A549 (cell line): ENCODE measurements at regions not wholly inside any gene's neighbourhood (a gene's known extent, or its start where the extent isn't known, plus 50 kb on each side); places are given as distances from the start of the nearest gene placed in this dataset.

Experiments used
- ATAC-seq, 2 experiments: fragments of 200-7000 bp in 1 of 2; fragments of >200 bp in 1 of 2; cut with Nextera tagmentation in 1 of 2; cut with Tn5 transposase in 1 of 2; 3 replicates each; pipeline versions ENCODE4 v1.8.0 to v1.9.1; 2018 to 2020; ENCODE audit warnings: mild to moderate bottlenecking in 1 of 2, moderate library complexity in 1 of 2
- CTCF ChIA-PET: fragments of 300-600 bp; sonication (Branson Sonifier 250); formaldehyde crosslinking; extraction: SDS; loops from one replicate; lab custom pipeline; 2021; ENCODE audit warnings: antibody characterized with exemption, inconsistent platforms; lab: Yijun Ruan, JAX
- POLR2A ChIA-PET: fragments of 350-600 bp; formaldehyde crosslinking; extraction: SDS; loops from one replicate; lab custom pipeline; 2021; ENCODE audit warnings: antibody characterized with exemption, inconsistent platforms; lab: Yijun Ruan, JAX
- DNase-seq, 2 experiments: peaks; one replicate each; pipeline versions ENCODE4 v3.0.0 to v3.0.0-alpha.2; 2011 to 2016; ENCODE audit warnings: low read depth in 1 of 2, low spot score in 1 of 2
- FAIRE-seq: peaks from 2 replicates; lab custom pipeline; 2011; peaks lifted over from hg19 to GRCh38; lab: Jason Lieb, UNC
- H3K27ac ChIP-seq, 2 experiments: fragments of >200 bp; sonication (Bioruptor Twin); formaldehyde crosslinking; 3 replicates each; pipeline ENCODE4 v1.5.1; 2016 to 2017
- H3K4me1 ChIP-seq: fragments of >200 bp; sonication (Bioruptor Twin); formaldehyde crosslinking; 3 replicates; pipeline ENCODE4 v1.6.1; 2016
- H3K4me2 ChIP-seq: fragments of >200 bp; sonication (Bioruptor Twin); formaldehyde crosslinking; 3 replicates; pipeline ENCODE4 v1.6.1; 2016
- H3K4me3 ChIP-seq: fragments of >200 bp; sonication (Bioruptor Twin); formaldehyde crosslinking; 3 replicates; pipeline ENCODE4 v1.5.1; 2016
- H3K9me3 ChIP-seq: fragments of >200 bp; sonication (Bioruptor Twin); formaldehyde crosslinking; 3 replicates; pipeline ENCODE4 v1.6.1; 2016
- BCL3 ChIP-seq: fragments of >200 bp; sonication (Bioruptor Twin); formaldehyde crosslinking; IDR thresholded peaks from 3 replicates; pipeline ENCODE4 v1.6.1; 2016
- CHD2 ChIP-seq: fragments of 150-350 bp; IDR thresholded peaks from 2 replicates; pipeline ENCODE4 v1.6.1; 2014; ENCODE audit warnings: low read length; ENCODE audit not compliant: partially characterized antibody
- E2F6 ChIP-seq: IDR thresholded peaks from 2 replicates; pipeline ENCODE4 v1.6.1; 2012; ENCODE audit warnings: low read depth, borderline replicate concordance
- ELK1 ChIP-seq: fragments of 150-350 bp; IDR thresholded peaks from 2 replicates; pipeline ENCODE4 v1.6.1; 2014; ENCODE audit warnings: low read depth, mild to moderate bottlenecking, low read length
- EP300 ChIP-seq, 2 experiments: fragments of >200 bp; sonication (Bioruptor Twin); formaldehyde crosslinking; IDR thresholded peaks; 2 replicates in 1 of 2; 3 replicates in 1 of 2; pipeline ENCODE4 v1.6.1; 2016 to 2017
- ESRRA ChIP-seq: fragments of 150-350 bp; IDR thresholded peaks from 2 replicates; pipeline ENCODE4 v1.6.1; 2014; ENCODE audit warnings: mild to moderate bottlenecking, low read length, borderline replicate concordance
- FOSL2 ChIP-seq, 2 experiments: fragments of 450-650 bp in 1 of 2; fragments of >200 bp in 1 of 2; sonication (Bioruptor Twin) in 1 of 2; formaldehyde crosslinking; IDR thresholded peaks; 2 replicates each; pipeline versions ENCODE4 v1.5.0 to v1.6.1; 2016 to 2020; ENCODE audit warnings: mild to moderate bottlenecking in 1 of 2, moderate library complexity in 1 of 2
- FOXS1 ChIP-seq: fragments of 250-450 bp; sonication (Bioruptor Pico); IDR thresholded peaks from 2 replicates; pipeline ENCODE4 v1.5.0; 2020; ENCODE audit warnings: mild to moderate bottlenecking, moderate library complexity
- GATA3 ChIP-seq: IDR thresholded peaks from 2 replicates; pipeline ENCODE4 v1.6.1; 2012; ENCODE audit warnings: borderline replicate concordance
- KDM5A ChIP-seq: fragments of 200-600 bp; sonication (generic); IDR thresholded peaks from 2 replicates; pipeline ENCODE4 v1.6.1; 2016; ENCODE audit warnings: antibody characterized with exemption, mild to moderate bottlenecking
- NFE2L2 ChIP-seq: fragments of 150-350 bp; conservative IDR thresholded peaks from 2 replicates; pipeline ENCODE4 v1.6.1; 2014; ENCODE audit warnings: low read length
- NPAS2 ChIP-seq: fragments of 250-450 bp; sonication (Bioruptor Pico); IDR thresholded peaks from 2 replicates; pipeline ENCODE4 v1.8.0; 2022; ENCODE audit warnings: mild to moderate bottlenecking, moderate library complexity, borderline replicate concordance
- NR3C1 ChIP-seq: fragments of >200 bp; sonication (Bioruptor Twin); formaldehyde crosslinking; IDR thresholded peaks from 3 replicates; pipeline ENCODE4 v1.6.1; 2017
- PBX3 ChIP-seq: IDR thresholded peaks from 2 replicates; pipeline ENCODE4 v1.6.1; 2012
- POLR2A ChIP-seq: IDR thresholded peaks from 2 replicates; pipeline ENCODE4 v1.6.1; 2012; ENCODE audit warnings: mild to moderate bottlenecking, low read length
- POLR2AphosphoS2 ChIP-seq: conservative IDR thresholded peaks from 2 replicates; pipeline ENCODE4 v1.6.1; 2012; ENCODE audit warnings: low read length, improper control_type of control experiment, inconsistent platforms
- RAD21 ChIP-seq, 2 experiments: fragments of >200 bp in 1 of 2; sonication (Bioruptor Twin) in 1 of 2; formaldehyde crosslinking in 1 of 2; IDR thresholded peaks in 1 of 2; conservative IDR thresholded peaks in 1 of 2; 2 replicates in 1 of 2; 3 replicates in 1 of 2; pipeline ENCODE4 v1.6.1; 2012 to 2018; ENCODE audit warnings: inconsistent platforms in 1 of 2
- RFX5 ChIP-seq: fragments of 450-650 bp; IDR thresholded peaks from 2 replicates; pipeline ENCODE4 v1.7.1; 2014; ENCODE audit warnings: antibody characterized with exemption, mild to moderate bottlenecking, moderate library complexity
- SMC3 ChIP-seq: fragments of >200 bp; sonication (Bioruptor Twin); formaldehyde crosslinking; IDR thresholded peaks from 3 replicates; pipeline ENCODE4 v1.6.1; 2018; ENCODE audit warnings: inconsistent platforms
- SREBF2 ChIP-seq: fragments of 450-650 bp; IDR thresholded peaks from 2 replicates; pipeline ENCODE4 v1.6.1; 2014; ENCODE audit warnings: mild to moderate bottlenecking, moderate library complexity
- ZNF302 ChIP-seq: fragments of 250-450 bp; sonication (Bioruptor Pico); IDR thresholded peaks from 2 replicates; pipeline ENCODE4 v1.9.0; 2021; ENCODE audit warnings: inconsistent platforms, mild to moderate bottlenecking, moderate library complexity
- WGBS: methylation state at CpG from one replicate; pipeline ENCODE4 v1.1.6; 2017; ENCODE audit errors: missing lambda C conversion rate; 5-methylcytosine and 5-hydroxymethylcytosine counted together
- TF ChIP-seq, protein P1 (sequence below): fragments of 250-450 bp; sonication (Bioruptor Pico); IDR thresholded peaks from 2 replicates; pipeline ENCODE4 v1.5.0; 2020; ENCODE audit warnings: low read depth, mild to moderate bottlenecking, moderate library complexity

DNA sequence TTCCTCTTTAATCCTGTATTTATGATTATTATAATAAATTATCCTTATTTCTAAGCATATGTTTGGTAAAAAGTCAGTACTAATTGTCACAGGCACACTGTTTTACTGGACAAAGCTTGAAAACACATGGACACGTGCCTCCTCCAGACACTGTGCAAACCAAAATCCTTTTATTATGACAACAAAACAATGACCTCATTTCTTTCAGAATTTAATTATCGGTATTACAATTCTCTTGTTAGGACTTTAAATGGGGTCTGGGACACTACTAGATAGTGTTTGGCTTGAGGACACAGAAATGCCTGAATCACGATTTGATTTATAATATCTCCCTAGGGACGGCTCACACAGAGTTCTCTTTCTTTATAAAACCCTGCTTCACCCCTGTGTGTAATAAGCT is 107.3 kb upstream of the IGSF10 start:
- TF ChIP-seq BCL3 (no peak), POLR2A (no peak), E2F6 (no peak), RAD21 (conservative IDR thresholded peaks at IDR 0.05 in 1 of 2, IDR thresholded peaks at IDR 0.05 in 1 of 2) (no peak), CHD2 (no peak), ESRRA (no peak), KDM5A (no peak), FOXS1 (no peak)
- TF ChIP-seq, protein P1, sequence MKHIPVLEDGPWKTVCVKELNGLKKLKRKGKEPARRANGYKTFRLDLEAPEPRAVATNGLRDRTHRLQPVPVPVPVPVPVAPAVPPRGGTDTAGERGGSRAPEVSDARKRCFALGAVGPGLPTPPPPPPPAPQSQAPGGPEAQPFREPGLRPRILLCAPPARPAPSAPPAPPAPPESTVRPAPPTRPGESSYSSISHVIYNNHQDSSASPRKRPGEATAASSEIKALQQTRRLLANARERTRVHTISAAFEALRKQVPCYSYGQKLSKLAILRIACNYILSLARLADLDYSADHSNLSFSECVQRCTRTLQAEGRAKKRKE = no peak
- ChIA-PET CTCF (interaction anchor here (0.7 kb wide), 1 partner anchor 100 kb away, joined by 3 read pairs; no protein-coding TSS in a partner anchor), POLR2A (no interaction called here)
- H3K4me3 ChIP-seq = no peak overlapping the region
- no peaks in the 10 kb centered on the region for H3K4me1 ChIP-seq
- WGBS = 65% methylated on average over 4 of the region's 4 CpGs
- no peak overlapping the region for H3K27ac ChIP-seq
- FAIRE-seq = no peak
- DNase-seq = no peak
- H3K9me3 ChIP-seq = no peaks in the 10 kb centered on the region
- no peak for ATAC-seq
- no peak overlapping the region for H3K4me2 ChIP-seq

- CTCF ChIA-PET = no interaction called here
- no peak for FAIRE-seq
- Histone ChIP-seq H3K4me2 (no peak overlapping the region), H3K27ac (no peak overlapping the region), H3K9me3 (no peaks in the 10 kb centered on the region), H3K4me3 (no peak overlapping the region), H3K4me1 (no peaks in the 10 kb centered on the region)
- DNase-seq = no peak
- no peak for ATAC-seq
- POLR2A ChIA-PET = no interaction called here
- 62% methylated on average over 2 of the region's 2 CpGs for WGBS
- TF ChIP-seq KDM5A (no peak), POLR2AphosphoS2 (no peak), RFX5 (no peak), ESRRA (no peak), NR3C1 (no peak), NFE2L2 (no peak), ELK1 (no peak), PBX3 (no peak), NPAS2 (CRISPR knock-in tag) (no peak), BCL3 (no peak), GATA3 (no peak), FOSL2 (IDR thresholded peaks at IDR 0.05) (no peak), FOSL2 (CRISPR knock-in tag; IDR thresholded peaks at IDR 0.05) (no peak), SMC3 (no peak), ZNF302 (CRISPR knock-in tag) (no peak), EP300 (IDR thresholded peaks at IDR 0.05) (no peak), SREBF2 (no peak), E2F6 (no peak)
These were observed 106.6 kb upstream of the IGSF10 start for GRCh38 chr3:151567477-151567876.
